Breast epithelium (tissue), 3 donors: ENCODE measurements at regions not wholly inside any gene's neighbourhood (a gene's known extent, or its start where the extent isn't known, plus 50 kb on each side); places are given as distances from the start of the nearest gene placed in this dataset.

Source experiments
- CTCF ChIP-seq, 3 donors: fragments of 450-650 bp; IDR thresholded peaks; one replicate each; pipeline ENCODE4 v1.5.1; 2016 to 2017; ENCODE audit warnings: antibody characterized with exemption in 3 of 3, mild to moderate bottlenecking in 3 of 3, moderate library complexity in 3 of 3
- POLR2A ChIP-seq: fragments of 450-650 bp; IDR thresholded peaks from one replicate; pipeline ENCODE4 v1.6.1; 2016; ENCODE audit warnings: antibody characterized with exemption, mild to moderate bottlenecking, moderate library complexity
- POLR2AphosphoS5 ChIP-seq, 3 donors: sonication (generic); formaldehyde crosslinking; IDR thresholded peaks; one replicate each; pipeline ENCODE4 v1.6.1; 2017; ENCODE audit warnings: antibody characterized with exemption in 3 of 3

- TF ChIP-seq CTCF (IDR thresholded peaks at IDR 0.05), result no peak
- TF ChIP-seq POLR2A, result no peak
- no peak for TF ChIP-seq POLR2AphosphoS5 (IDR thresholded peaks at IDR 0.05)
These were observed 73.3 kb upstream of the NFASC start for GRCh38 chr1:204797401-204797800.
